ENCODE measurements at regions not wholly inside any gene's neighbourhood (a gene's known extent, or its start where the extent isn't known, plus 50 kb on each side); places are given as distances from the start of the nearest gene placed in this dataset.

GRCh38 chr4:121594796-121595526 is 101.8 kb downstream of the ANXA5 start:
- no peaks in the 10 kb centered on the region for H3K36me3 ChIP-seq (replicated peaks in 1 of 2; ENCODE audit: control insufficient read depth in 1 of 2, insufficient read depth in 2 of 2, low read length in 2 of 2)
- no peaks in the 10 kb centered on the region for H3K4me1 ChIP-seq (ENCODE audit: insufficient read depth, low read length)
- H3K4me2 ChIP-seq (ENCODE audit: low read depth, low read length) = no peak overlapping the region
- H2AFZ ChIP-seq (ENCODE audit: low read length) = no peak overlapping the region
- TF ChIP-seq, protein P1, sequence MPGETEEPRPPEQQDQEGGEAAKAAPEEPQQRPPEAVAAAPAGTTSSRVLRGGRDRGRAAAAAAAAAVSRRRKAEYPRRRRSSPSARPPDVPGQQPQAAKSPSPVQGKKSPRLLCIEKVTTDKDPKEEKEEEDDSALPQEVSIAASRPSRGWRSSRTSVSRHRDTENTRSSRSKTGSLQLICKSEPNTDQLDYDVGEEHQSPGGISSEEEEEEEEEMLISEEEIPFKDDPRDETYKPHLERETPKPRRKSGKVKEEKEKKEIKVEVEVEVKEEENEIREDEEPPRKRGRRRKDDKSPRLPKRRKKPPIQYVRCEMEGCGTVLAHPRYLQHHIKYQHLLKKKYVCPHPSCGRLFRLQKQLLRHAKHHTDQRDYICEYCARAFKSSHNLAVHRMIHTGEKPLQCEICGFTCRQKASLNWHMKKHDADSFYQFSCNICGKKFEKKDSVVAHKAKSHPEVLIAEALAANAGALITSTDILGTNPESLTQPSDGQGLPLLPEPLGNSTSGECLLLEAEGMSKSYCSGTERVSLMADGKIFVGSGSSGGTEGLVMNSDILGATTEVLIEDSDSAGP (CRISPR knock-in tag; IDR thresholded peaks at IDR 0.05; ENCODE audit: borderline replicate concordance) = no peak
- peak; percentile 60; the same call in 1 of the 2 replicates for TF ChIP-seq CEBPB (IDR thresholded peaks at IDR 0.05; ENCODE audit: borderline replicate concordance, low read depth, low read length)
- no peak overlapping the region for H3K4me3 ChIP-seq (replicated peaks in 1 of 3; ENCODE audit: insufficient read depth in 1 of 3, low read depth in 2 of 3, low read length in 3 of 3)
- H3K9ac ChIP-seq (ENCODE audit: insufficient read depth, low read depth, low read length) = no peak overlapping the region
- no TSS peak for BruUV-seq (replicated peaks)
- ATAC-seq (no peak), DNase-seq (ENCODE audit: low spot score) (no peak), FAIRE-seq (no peak)
- WGBS (ENCODE audit: low lambda C conversion rate) = 44% methylated on average over 3 of the region's 3 CpGs
- intact Hi-C loops (cut with micrococcal nuclease; ENCODE audit: unreplicated experiment) = no loop called here
- no peaks in the 10 kb centered on the region for H3K79me2 ChIP-seq (ENCODE audit: insufficient read depth, low read length)
- CTCF ChIA-PET (ENCODE audit: low intra/inter-chr PET ratio, low total read pairs) = no interaction called here
- no peaks in the 10 kb centered on the region for H3K9me3 ChIP-seq (ENCODE audit: low read length)
- in situ Hi-C loops (cut with HindIII; ENCODE audit: extremely low pct_ligation_motif_present, low pct_unique_long_range_greater_than_20kb) = no loop called here
- H3K27ac ChIP-seq (ENCODE audit: extremely low read length, insufficient read depth, low read length) = no peak overlapping the region
- H4K20me1 ChIP-seq (ENCODE audit: insufficient read depth, low read length) = no peaks in the 10 kb centered on the region
- POLR2A ChIA-PET = no interaction called here
- H3K27me3 ChIP-seq (ENCODE audit: control insufficient read depth in 1 of 2, insufficient read depth in 2 of 2, low read length in 2 of 2) = no peaks in the 10 kb centered on the region

DNA sequence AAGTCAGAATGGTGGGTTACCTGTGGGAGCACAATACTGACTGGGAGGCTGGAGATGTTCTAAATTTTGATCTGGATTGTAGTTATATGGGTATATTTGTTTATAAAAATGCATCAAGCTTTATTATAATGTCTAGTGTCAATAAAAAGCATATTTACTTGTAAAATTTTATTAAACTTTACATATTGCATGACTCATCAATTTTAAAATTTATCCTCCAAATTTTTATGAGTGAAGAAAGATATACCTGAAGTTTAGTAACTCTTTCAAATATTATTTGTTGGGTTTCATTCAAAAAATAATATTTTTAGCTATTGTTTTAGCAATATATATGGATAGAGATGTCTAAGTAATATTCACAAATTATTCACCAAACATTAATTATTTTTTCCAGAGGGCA is 103.0 kb downstream of the ANXA5 start:
- Histone ChIP-seq H3K4me2 (ENCODE audit: low read depth, low read length) (no peak overlapping the region), H2AFZ (ENCODE audit: low read length) (no peak overlapping the region), H3K36me3 (replicated peaks in 1 of 2; ENCODE audit: control insufficient read depth in 1 of 2, insufficient read depth in 2 of 2, low read length in 2 of 2) (no peaks in the 10 kb centered on the region), H3K79me2 (ENCODE audit: insufficient read depth, low read length) (no peaks in the 10 kb centered on the region), H3K27ac (ENCODE audit: extremely low read length, insufficient read depth, low read length) (no peak overlapping the region), H3K4me3 (replicated peaks in 1 of 3; ENCODE audit: insufficient read depth in 1 of 3, low read depth in 2 of 3, low read length in 3 of 3) (no peak overlapping the region), H3K9ac (ENCODE audit: insufficient read depth, low read depth, low read length) (no peak overlapping the region), H3K9me3 (ENCODE audit: low read length) (no peaks in the 10 kb centered on the region), H3K4me1 (ENCODE audit: insufficient read depth, low read length) (no peaks in the 10 kb centered on the region), H4K20me1 (ENCODE audit: insufficient read depth, low read length) (no peaks in the 10 kb centered on the region), H3K27me3 (ENCODE audit: control insufficient read depth in 1 of 2, insufficient read depth in 2 of 2, low read length in 2 of 2) (no peaks in the 10 kb centered on the region)
- in situ Hi-C loops (cut with HindIII; ENCODE audit: extremely low pct_ligation_motif_present, low pct_unique_long_range_greater_than_20kb) = no loop called here
- intact Hi-C loops (cut with micrococcal nuclease; ENCODE audit: unreplicated experiment) = no loop called here
- no peak for ATAC-seq
- ChIA-PET CTCF (ENCODE audit: low intra/inter-chr PET ratio, low total read pairs) (no interaction called here), POLR2A (no interaction called here)
- FAIRE-seq = no peak
- DNase-seq (ENCODE audit: low spot score) = no peak
- BruUV-seq (replicated peaks) = no TSS peak
- TF ChIP-seq TBP (CRISPR knock-in tag; IDR thresholded peaks at IDR 0.05) (no peak), MAFF (IDR thresholded peaks at IDR 0.05; ENCODE audit: low read depth, low read length) (peak; percentile 9; the same call in 1 of the 2 replicates), ZNF556 (CRISPR knock-in tag; IDR thresholded peaks at IDR 0.05; ENCODE audit: borderline replicate concordance) (no peak), ZNF503 (CRISPR knock-in tag; IDR thresholded peaks at IDR 0.05) (no peak), ZC3H4 (CRISPR knock-in tag; IDR thresholded peaks at IDR 0.05; ENCODE audit: borderline replicate concordance) (no peak), LCORL (IDR thresholded peaks at IDR 0.05) (no peak), LCORL (CRISPR knock-in tag; IDR thresholded peaks at IDR 0.05) (no peak), ONECUT2 (CRISPR knock-in tag; IDR thresholded peaks at IDR 0.05) (no peak), ZNF275 (CRISPR knock-in tag; IDR thresholded peaks at IDR 0.05; ENCODE audit: borderline replicate concordance) (no peak), ZNF724P (CRISPR knock-in tag; IDR thresholded peaks at IDR 0.05; ENCODE audit: borderline replicate concordance) (no peak)
- TF ChIP-seq, protein P2, sequence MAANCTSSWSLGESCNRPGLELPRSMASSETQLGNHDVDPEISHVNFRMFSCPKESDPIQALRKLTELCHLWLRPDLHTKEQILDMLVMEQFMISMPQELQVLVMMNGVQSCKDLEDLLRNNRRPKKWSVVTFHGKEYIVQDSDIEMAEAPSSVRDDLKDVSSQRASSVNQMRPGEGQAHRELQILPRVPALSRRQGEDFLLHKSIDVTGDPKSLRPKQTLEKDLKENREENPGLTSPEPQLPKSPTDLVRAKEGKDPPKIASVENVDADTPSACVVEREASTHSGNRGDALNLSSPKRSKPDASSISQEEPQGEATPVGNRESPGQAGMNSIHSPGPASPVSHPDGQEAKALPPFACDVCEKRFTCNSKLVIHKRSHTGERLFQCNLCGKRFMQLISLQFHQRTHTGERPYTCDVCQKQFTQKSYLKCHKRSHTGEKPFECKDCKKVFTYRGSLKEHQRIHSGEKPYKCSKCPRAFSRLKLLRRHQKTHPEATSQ (CRISPR knock-in tag; IDR thresholded peaks at IDR 0.05; ENCODE audit: borderline replicate concordance) = no peak
